ENCODE measurements at regions not wholly inside any gene's neighbourhood (a gene's known extent, or its start where the extent isn't known, plus 50 kb on each side); places are given as distances from the start of the nearest gene placed in this dataset.
"Not testable (repeated sequence)": the region's sequence is repeated elsewhere in the genome, so short reads cannot be mapped to it uniquely, and the experiment has no call there.

DNA sequence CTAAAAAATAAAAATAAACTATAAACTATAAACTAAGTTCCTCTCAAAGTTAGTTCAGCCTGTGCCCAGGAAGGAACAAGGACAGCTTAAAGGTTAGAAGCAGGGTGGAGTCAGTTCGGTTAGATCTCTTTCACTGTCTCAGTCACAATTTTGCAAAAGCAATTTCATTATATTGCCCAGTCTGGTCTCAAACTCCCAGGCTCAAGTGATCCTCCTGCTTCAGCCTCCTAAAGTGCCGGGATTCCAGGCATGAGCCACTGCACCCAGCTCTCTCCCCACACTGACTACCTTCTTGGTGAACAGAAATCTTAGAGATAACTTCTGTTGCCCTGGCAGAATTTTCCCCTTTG lies 146.3 kb upstream of the TRIM24 start:
- no peak for DNase-seq (ENCODE audit: low read depth in 1 of 2, low spot score in 1 of 2)
- in situ Hi-C loops (cut with HindIII; ENCODE audit: low pct_unique_long_range_greater_than_20kb, low sequenced_read_pairs): no loop called here
- no peak for TF ChIP-seq JUND (IDR thresholded peaks at IDR 0.05; ENCODE audit: low read depth)

- no peak for TF ChIP-seq JUND (IDR thresholded peaks at IDR 0.05; ENCODE audit: low read depth)
- in situ Hi-C loops (cut with HindIII; ENCODE audit: low pct_unique_long_range_greater_than_20kb, low sequenced_read_pairs): no loop called here
- no peak for DNase-seq (ENCODE audit: low read depth in 1 of 2, low spot score in 1 of 2)
These were observed 143.5 kb upstream of the TRIM24 start for GRCh38 chr7:138316421-138317043.

DNA sequence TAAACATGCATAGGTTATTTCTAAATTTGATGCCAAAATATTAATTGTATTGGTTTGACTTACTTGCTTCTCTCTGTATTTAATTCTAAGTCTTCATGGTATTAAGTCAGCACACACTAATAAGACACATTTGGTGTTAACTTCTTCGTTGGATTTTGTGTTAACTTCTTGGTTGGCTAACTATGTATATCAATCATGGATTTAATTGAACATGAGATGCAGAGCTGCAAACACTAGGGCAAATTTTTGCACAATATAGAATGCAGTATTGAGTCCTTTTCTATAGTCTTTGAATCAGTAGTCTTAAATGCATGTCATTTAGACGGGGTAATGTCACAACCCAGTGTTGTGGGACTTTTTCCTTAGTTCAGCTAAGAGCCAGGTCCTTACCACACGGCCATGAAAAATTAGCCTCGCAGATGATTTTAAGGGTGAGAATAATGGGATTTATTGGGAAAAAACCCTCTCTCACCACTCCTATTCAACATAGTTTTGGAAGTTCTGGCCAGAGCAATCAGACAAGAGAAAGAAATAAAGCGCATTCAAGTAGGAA lies 142.9 kb upstream of the TRIM24 start:
- TF ChIP-seq JUND (IDR thresholded peaks at IDR 0.05; ENCODE audit: low read depth): no peak
- in situ Hi-C loops (cut with HindIII; ENCODE audit: low pct_unique_long_range_greater_than_20kb, low sequenced_read_pairs): no loop called here
- DNase-seq (ENCODE audit: low read depth in 1 of 2, low spot score in 1 of 2): no peak

GRCh38 chr7:138324941-138325340 lies 135.1 kb upstream of the TRIM24 start:
- DNase-seq (ENCODE audit: low read depth in 1 of 2, low spot score in 1 of 2): no peak
- TF ChIP-seq JUND (IDR thresholded peaks at IDR 0.05; ENCODE audit: low read depth): no peak
- in situ Hi-C loops (cut with HindIII; ENCODE audit: low pct_unique_long_range_greater_than_20kb, low sequenced_read_pairs): no loop called here

DNA sequence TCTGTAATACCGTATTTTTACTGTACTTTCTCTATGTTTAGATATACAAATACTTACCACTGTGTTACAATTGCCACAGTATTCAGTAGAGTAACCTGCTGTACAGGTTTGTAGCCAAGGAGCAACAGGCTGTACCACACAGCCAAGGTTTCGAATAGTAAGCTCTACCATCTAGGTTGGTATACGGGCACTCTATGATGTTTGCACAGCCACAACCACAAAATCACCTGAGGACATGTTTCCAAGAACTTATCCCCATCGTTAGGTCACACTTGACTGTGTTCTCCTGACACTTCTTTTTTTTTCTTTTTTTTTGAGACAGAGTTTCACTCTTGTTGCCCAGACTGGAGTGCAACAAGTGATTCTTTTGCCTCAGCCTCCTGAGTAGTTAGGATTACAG lies 134.6 kb upstream of the TRIM24 start:
- in situ Hi-C loops (cut with HindIII; ENCODE audit: low pct_unique_long_range_greater_than_20kb, low sequenced_read_pairs): no loop called here
- no peak for TF ChIP-seq JUND (IDR thresholded peaks at IDR 0.05; ENCODE audit: low read depth)
- peak in 1 of 2 experiments; percentile 93 for DNase-seq (ENCODE audit: low read depth in 1 of 2, low spot score in 1 of 2)

GRCh38 chr7:138328215-138328614 lies 131.8 kb upstream of the TRIM24 start:
- in situ Hi-C loops (cut with HindIII; ENCODE audit: low pct_unique_long_range_greater_than_20kb, low sequenced_read_pairs): no loop called here
- TF ChIP-seq JUND (IDR thresholded peaks at IDR 0.05; ENCODE audit: low read depth): no peak
- peak in 1 of 2 experiments; percentile 58 for DNase-seq (ENCODE audit: low read depth in 1 of 2, low spot score in 1 of 2)

DNA sequence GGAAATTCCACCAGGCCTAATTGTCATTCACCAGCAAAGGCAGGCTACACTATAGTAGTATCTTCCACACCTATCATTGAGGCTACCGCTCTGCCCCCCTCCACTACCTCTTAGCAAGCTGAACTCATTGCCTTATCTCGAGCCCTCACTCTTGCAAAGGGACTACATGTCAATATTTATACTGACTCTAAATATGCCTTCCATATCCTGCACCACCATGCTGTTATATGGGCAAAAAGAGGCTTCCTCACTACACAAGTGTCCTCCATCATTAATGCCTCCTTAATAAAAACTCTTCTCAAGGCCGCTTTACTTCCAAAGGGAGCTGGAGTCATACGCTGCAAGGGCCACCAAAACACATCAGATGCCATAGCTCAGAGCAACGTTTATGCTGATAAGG lies 127.2 kb upstream of the TRIM24 start:
- in situ Hi-C loops (cut with HindIII; ENCODE audit: low pct_unique_long_range_greater_than_20kb, low sequenced_read_pairs); DNase-seq (ENCODE audit: low read depth in 1 of 2, low spot score in 1 of 2): not testable (repeated sequence)

DNA sequence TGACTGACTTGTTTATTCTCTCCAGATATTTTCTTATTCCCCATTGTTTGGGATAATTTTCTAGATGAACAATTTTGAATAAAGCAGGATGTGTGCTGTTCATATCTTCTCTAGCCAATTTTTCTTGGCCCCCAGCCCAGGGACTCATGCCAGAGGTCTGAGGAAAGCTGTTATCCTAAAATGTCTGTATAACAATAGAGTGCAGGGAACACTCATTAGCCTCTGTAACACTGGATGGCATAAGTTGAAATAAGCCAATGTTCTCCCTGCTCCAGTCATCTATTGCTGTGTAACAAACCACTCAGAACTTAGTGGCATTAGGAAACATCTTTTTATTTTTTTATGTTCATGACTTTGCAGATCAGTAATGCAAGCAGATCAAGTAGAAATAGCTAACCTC lies 121.7 kb upstream of the TRIM24 start:
- in situ Hi-C loops (cut with HindIII; ENCODE audit: low pct_unique_long_range_greater_than_20kb, low sequenced_read_pairs): no loop called here
- no peak for TF ChIP-seq JUND (IDR thresholded peaks at IDR 0.05; ENCODE audit: low read depth)
- peak in 1 of 2 experiments; percentile 38 for DNase-seq (ENCODE audit: low read depth in 1 of 2, low spot score in 1 of 2)

DNA sequence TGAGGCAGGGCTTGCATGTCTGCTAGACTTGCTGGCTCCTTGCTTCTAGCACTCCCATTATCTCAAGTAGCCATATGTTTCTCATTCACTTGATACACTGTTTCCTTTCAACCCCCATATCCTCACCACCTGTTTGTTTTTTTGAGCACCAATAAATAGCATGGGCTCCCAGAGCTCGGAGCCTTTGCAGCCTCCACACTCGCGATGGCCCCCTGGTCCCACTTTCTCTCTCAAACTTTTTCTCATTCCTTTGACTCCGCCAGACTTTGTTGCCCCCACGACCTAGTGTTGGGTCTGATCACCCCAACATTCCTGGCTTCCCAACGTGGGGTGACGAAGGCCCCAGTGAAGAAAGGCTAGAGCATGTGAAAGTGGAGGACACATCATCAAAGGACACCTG lies 120.8 kb upstream of the TRIM24 start:
- DNase-seq (ENCODE audit: low read depth in 1 of 2, low spot score in 1 of 2); in situ Hi-C loops (cut with HindIII; ENCODE audit: low pct_unique_long_range_greater_than_20kb, low sequenced_read_pairs): not testable (repeated sequence)

- TF ChIP-seq JUND (IDR thresholded peaks at IDR 0.05; ENCODE audit: low read depth): no peak
- DNase-seq (ENCODE audit: low read depth in 1 of 2, low spot score in 1 of 2): peak in 1 of 2 experiments; percentile 5
- in situ Hi-C loops (cut with HindIII; ENCODE audit: low pct_unique_long_range_greater_than_20kb, low sequenced_read_pairs): no loop called here
These were observed 117.1 kb upstream of the TRIM24 start for GRCh38 chr7:138342990-138343389.

GRCh38 chr7:138345567-138345966 lies 114.5 kb upstream of the TRIM24 start:
- DNase-seq (ENCODE audit: low read depth in 1 of 2, low spot score in 1 of 2): no peak
- in situ Hi-C loops (cut with HindIII; ENCODE audit: low pct_unique_long_range_greater_than_20kb, low sequenced_read_pairs): no loop called here
- no peak for TF ChIP-seq JUND (IDR thresholded peaks at IDR 0.05; ENCODE audit: low read depth)

- in situ Hi-C loops (cut with HindIII; ENCODE audit: low pct_unique_long_range_greater_than_20kb, low sequenced_read_pairs): no loop called here
- DNase-seq (ENCODE audit: low read depth in 1 of 2, low spot score in 1 of 2): no peak
- TF ChIP-seq JUND (IDR thresholded peaks at IDR 0.05; ENCODE audit: low read depth): no peak
These were observed 113.1 kb upstream of the TRIM24 start for GRCh38 chr7:138346975-138347374.

DNA sequence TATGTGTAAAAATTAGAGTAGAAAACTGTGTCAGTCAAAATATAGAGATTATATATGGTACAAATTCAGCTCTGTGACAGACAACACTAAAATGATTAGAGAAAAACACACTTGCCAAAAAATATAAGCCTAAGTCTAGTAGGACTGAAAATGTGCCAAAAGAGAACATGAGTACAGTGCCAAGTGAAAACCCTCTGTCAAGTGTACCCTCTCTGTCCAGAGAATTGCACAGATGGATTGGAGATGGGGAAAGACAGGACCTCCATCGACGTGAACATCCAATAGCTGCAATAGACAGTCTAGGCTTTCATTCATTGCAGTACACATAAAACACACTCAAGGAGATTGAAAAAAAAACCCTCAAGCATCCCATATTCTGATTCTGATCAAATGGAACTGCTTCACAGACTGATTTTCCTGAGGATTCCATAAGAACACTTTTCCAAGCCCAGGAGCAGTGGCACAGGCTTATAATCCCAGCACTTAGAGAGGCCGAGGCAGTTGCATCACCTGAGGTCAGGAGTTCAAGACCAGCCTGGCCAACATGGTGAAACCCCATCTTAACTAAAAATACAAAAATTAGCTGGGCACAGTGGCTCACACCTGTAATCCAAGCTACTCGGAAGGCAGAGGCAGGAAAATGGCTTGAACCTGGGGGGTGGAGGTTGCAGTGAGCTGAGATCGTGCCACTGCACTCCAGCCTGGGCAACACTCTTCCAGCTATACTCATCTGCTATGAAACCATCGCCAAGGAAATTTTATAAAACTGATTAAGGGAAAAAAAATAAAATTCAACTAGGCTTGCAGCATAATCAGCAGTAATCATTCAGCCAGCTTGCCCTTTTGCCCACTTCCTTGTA lies 110.0 kb upstream of the TRIM24 start:
- in situ Hi-C loops (cut with HindIII; ENCODE audit: low pct_unique_long_range_greater_than_20kb, low sequenced_read_pairs): no loop called here
- no peak for DNase-seq (ENCODE audit: low read depth in 1 of 2, low spot score in 1 of 2)
- TF ChIP-seq JUND (IDR thresholded peaks at IDR 0.05; ENCODE audit: low read depth): no peak

All from T47D (cell line).